Stimulated activated naive CD4-positive, alpha-beta T cell (primary cell): ENCODE measurements at regions not wholly inside any gene's neighbourhood (a gene's known extent, or its start where the extent isn't known, plus 50 kb on each side); places are given as distances from the start of the nearest gene placed in this dataset.
"Not testable (repeated sequence)": the region's sequence is repeated elsewhere in the genome, so short reads cannot be mapped to it uniquely, and the experiment has no call there.

ENCODE experiments used
- DNase-seq, 6 experiments: peaks; one replicate each; lab custom pipeline; 2025; lab: John Stamatoyannopoulos, UW

DNA sequence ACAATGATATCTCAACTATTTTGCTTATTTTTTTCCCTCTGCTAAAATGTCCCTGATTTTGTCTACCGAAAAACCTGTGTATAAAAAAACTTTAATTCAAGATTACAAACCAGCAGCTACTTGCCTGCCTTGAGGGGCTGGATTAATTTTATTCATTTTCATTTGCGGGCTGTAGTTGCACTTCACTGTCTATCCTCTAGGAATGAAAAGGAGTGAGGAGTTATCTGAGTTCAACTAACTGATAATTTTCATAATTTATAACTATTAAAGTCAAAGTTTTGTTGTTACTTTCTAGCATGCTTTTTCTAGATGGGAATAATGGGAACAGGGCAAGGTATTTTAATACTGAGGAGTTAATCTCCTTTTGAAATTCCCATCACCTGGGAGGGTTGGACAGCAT lies 50.3 kb upstream of the AGTPBP1 start:
- DNase-seq: not testable (repeated sequence)

DNA sequence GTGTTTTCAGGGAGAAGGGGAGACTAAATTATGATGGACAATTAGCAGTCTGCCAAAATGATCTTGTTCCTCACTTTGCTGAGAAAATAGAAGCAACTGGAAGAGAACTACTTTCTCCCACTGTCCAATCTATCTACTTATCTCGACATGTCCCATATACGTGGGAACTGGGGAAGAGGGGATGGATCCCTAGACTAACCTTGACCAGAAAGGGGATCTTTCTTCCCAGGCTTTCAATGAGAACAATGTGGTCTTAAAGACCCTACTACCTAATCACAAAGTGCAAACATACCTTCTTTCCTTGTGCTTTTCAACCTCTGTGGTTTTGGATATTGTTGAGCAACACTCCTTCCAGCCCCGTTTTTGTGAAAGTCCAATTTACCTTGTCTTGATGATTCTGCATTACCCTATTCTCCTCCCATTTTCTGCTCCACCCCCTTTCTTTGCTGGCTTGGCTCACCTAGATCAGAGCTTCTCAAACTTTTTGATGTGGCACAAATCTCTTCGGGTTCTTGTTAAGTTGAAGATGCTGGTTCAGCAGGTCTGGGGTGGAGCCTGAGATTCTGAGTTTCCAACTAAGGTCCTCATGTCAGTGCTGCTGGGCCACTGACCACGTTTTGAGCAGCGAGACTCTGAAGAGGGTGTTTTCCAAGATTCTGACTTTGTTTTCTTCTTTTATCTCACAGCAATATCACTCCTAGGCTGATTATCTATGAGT lies 61.4 kb upstream of the AGTPBP1 start:
- DNase-seq: peak; percentile 4 to 75 (median 56)

- not testable (repeated sequence) for DNase-seq
Measured at GRCh38 chr9:85804847-85805133, 63.0 kb upstream of the AGTPBP1 start.

GRCh38 chr9:85805134-85806005 lies 63.6 kb upstream of the AGTPBP1 start:
- peak; percentile 69 to 81 (median 74) for DNase-seq

DNA sequence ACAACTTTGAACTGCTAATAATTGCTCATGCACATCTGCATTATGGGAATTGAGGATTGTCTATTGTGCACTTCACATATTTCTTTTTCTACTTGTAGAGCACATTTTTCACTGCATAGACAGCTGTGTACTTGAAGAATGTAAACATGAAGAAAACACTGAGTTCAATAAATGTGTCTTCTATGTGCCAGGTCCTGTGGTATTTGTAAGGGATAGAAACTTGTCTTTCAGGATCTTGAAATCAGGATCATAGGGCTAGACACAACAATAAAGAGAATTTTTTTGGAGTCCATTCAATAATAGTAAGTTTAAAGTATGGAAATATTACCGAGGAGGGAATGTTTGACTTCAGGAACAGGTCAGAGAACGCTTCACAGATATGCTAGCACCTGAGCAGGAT lies 66.6 kb upstream of the AGTPBP1 start:
- DNase-seq: not testable (repeated sequence)

- DNase-seq: not testable (repeated sequence)
Measured at GRCh38 chr9:85813388-85813787, 71.6 kb upstream of the AGTPBP1 start.

DNA sequence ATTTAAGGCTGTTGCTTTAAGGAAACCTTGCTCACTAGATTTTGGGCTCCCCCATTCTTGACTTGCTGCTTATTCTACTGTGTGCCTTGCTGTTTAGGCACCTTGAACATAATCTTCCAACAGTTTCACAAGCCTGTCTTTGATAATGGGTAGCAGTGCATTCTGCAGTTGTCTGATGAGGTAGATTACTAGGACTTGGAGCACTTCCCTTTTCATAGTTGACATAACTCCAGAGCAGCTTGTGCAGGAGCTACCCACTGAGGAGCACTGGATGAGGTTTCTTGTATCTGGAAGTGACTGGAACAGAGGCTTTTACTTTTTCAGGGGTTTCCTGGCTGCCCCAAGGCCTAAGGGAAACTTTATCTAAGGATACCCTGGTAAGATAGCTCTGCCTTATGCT lies 73.0 kb upstream of the AGTPBP1 start:
- DNase-seq: not testable (repeated sequence)

GRCh38 chr9:85818971-85819370 lies 77.2 kb upstream of the AGTPBP1 start:
- DNase-seq: peak in 3 of 6 experiments; percentile 12 to 47 (median 47)

GRCh38 chr9:85820598-85820997 lies 78.8 kb upstream of the AGTPBP1 start:
- not testable (repeated sequence) for DNase-seq

DNA sequence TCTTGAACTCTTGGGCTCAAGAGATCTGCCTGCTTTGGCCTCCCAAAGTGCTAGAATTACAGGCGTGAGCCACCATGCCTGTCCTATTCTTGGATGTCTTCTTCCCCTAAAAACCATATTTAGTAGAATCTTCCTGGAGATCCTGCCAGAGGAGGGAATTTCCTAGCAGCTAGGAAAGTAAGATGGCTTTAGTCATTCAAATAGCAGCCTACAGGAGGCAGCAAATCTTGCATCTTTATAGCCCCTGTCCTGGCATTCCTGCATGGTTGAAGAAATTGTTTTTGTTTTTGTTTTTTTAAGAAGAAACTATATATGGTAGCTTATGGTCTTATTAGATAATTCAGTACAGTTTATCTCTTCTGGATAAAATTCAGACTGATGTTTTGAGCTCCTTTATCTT lies 83.2 kb upstream of the AGTPBP1 start:
- DNase-seq: not testable (repeated sequence)

DNA sequence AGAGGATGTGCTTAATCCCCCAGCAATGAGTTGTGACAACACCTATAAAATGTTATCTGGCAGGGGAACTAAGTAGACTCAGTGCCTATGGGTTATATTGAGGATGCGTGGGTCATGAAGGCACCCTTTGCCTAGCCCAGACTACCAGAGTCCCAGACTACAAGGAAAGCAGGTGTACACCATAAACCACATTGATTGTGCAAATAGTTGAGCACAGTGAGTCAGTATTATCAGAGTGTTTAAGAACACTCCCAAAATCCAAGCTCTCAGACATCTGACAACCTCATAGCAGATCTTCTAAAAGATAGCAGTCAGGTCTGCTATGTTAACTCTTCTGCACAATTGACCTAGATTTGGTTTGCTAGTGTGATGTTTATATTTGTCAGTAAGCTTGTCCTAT lies 92.8 kb upstream of the AGTPBP1 start:
- DNase-seq: not testable (repeated sequence)

DNA sequence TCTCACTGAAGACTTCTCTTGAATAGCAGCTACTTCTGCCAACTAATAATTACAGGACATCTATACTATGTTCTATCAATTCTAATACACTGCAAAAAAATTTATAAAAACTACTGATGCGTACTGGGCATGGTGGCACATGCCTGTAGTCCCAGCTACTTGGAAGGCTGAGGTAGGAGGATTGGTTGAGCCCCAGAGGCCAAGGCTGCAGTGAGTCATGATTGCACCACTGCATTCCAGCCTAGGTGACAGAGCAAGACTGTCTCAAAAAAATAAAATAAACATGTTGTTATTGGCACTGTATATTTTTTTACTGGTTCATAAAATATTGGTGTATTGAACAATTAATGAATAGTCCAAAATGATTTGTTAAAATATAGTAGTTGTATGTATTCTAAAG lies 97.0 kb upstream of the NAA35 start:
- not testable (repeated sequence) for DNase-seq

GRCh38 chr9:85847782-85848181 lies 93.2 kb upstream of the NAA35 start:
- DNase-seq: not testable (repeated sequence)

- no peak for DNase-seq
Measured at GRCh38 chr9:85858056-85858750, 82.7 kb upstream of the NAA35 start.

DNA sequence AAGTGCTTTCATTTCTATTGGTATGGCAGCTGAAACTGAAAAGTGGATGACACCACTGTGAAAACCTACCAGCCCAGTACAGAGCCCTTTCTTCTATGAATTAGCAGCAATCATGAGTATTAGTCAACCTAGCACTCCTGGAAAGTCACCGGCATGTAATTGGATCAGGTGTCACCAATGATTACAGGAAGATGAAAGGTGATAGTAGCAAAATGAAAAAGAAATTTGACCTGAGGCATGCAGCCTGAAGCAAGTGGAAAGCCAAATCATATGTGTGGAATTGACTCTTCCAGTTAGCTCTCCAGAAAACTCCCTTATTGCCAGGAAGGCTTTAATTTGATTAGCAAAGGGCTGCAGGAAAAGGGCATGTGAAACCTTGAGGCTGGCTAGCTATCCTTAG lies 81.2 kb upstream of the NAA35 start:
- DNase-seq: no peak

GRCh38 chr9:85861882-85862281 lies 79.1 kb upstream of the NAA35 start:
- DNase-seq: not testable (repeated sequence)

DNA sequence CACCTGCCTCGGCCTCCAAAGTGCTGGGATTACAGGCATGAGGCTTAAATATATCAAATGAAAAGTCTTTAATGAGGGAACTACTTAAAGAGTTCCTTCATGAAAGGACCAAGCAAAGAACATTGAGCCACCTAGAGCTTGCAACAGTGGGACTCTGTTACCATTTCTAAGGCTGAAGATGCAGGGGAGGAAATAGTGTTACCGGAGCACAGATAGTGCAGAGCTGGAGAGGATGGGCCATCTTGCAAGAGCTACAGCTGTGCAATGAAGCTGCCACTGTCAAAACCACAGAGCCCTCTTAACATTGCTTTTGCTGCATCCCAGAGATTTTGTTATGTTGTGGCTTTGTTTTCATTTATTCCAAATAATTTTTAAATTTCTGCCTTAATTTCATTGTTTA lies 77.1 kb upstream of the NAA35 start:
- DNase-seq: no peak

DNA sequence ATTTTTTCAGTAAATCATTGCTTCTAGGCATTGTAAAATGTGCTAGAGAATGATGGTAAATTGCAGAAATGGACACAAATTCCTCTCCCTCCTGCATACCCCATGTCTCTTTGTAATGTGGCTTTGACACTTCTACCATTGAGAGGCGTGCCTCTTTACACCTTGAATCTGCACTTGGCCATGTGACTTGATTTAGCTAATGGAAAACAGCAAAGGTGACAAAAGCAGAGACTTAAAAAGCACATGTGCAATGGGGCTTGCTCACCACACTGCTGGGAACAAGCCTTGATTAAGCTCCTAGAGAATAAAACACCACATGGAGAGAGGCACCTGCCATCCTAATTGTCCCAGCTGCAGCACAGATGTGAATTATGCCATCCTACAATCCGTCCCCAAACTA lies 69.9 kb upstream of the NAA35 start:
- no peak for DNase-seq

- DNase-seq: not testable (repeated sequence)
Measured at GRCh38 chr9:85871683-85872082, 69.3 kb upstream of the NAA35 start.

GRCh38 chr9:85872463-85872862 lies 68.5 kb upstream of the NAA35 start:
- DNase-seq: no peak

DNA sequence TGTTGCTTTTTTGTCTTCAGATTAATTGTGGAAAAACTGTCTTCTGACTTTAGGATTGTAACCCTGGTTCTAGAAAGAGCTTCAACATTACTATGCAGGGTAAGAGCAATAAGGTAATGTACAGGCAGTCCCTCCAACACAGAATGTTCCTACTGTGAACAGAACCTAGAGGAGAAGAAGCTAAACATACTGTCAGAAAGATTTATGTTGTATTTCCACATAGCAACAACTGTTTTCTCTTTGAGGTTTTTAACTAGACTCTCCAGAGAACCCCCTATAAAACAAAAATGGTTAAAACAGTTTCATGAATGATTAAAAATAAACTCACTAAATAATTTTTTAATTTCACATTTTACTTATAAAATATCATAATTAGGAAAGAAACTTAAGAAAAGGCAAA lies 64.3 kb upstream of the NAA35 start:
- DNase-seq: no peak

- DNase-seq: not testable (repeated sequence)
Measured at GRCh38 chr9:85878872-85879597, 61.9 kb upstream of the NAA35 start.
